OCI-LY1 (cell line): ENCODE measurements at regions not wholly inside any gene's neighbourhood (a gene's known extent, or its start where the extent isn't known, plus 50 kb on each side); places are given as distances from the start of the nearest gene placed in this dataset.

Experiments
- H2AFZ ChIP-seq: fragments of 200-600 bp; sonication (generic), shearing (Covaris generic); 2 replicates; pipeline ENCODE4 v1.6.0; 2014; ENCODE audit warnings: antibody characterized with exemption, mild to moderate bottlenecking, low read length
- H3F3A ChIP-seq: fragments of 200-600 bp; sonication (generic), shearing (Covaris generic); 2 replicates; pipeline ENCODE4 v1.6.0; 2014; ENCODE audit warnings: mild to moderate bottlenecking, antibody characterized with exemption, low read length, moderate library complexity; ENCODE audit not compliant: insufficient read depth
- H3K27ac ChIP-seq: fragments of 200-600 bp; sonication (generic); 2 replicates; pipeline ENCODE4 v1.5.1; 2014; ENCODE audit warnings: low read length, mixed run types, mild to moderate bottlenecking, low read depth; ENCODE audit not compliant: poor library complexity, severe bottlenecking
- H3K27me3 ChIP-seq: fragments of 200-600 bp; sonication (generic); 2 replicates; pipeline ENCODE4 v1.6.0; 2014; ENCODE audit warnings: antibody characterized with exemption, mild to moderate bottlenecking, low read length, moderate library complexity; ENCODE audit not compliant: insufficient read depth
- H3K36me3 ChIP-seq: fragments of 200-600 bp; sonication (generic); 2 replicates; pipeline ENCODE4 v1.6.1; 2014; ENCODE audit warnings: mild to moderate bottlenecking, antibody characterized with exemption, low read length, moderate library complexity, mixed read lengths; ENCODE audit not compliant: insufficient read depth
- H3K4me1 ChIP-seq: fragments of 200-600 bp; sonication (generic); 2 replicates; pipeline ENCODE4 v1.5.1; 2014; ENCODE audit warnings: mild to moderate bottlenecking, low read length, moderate library complexity; ENCODE audit not compliant: insufficient read depth, severe bottlenecking
- H3K4me2 ChIP-seq: fragments of 200-600 bp; sonication (generic), shearing (Covaris generic); 2 replicates; pipeline ENCODE4 v1.6.1; 2014; ENCODE audit warnings: low read length
- H3K4me3 ChIP-seq: fragments of 200-600 bp; sonication (generic); 2 replicates; pipeline ENCODE4 v1.5.1; 2014; ENCODE audit warnings: low read length, low read depth, mild to moderate bottlenecking, mixed read lengths; ENCODE audit not compliant: poor library complexity, severe bottlenecking
- H3K79me2 ChIP-seq: fragments of 200-600 bp; shearing (Covaris generic); 2 replicates; pipeline ENCODE4 v1.6.1; 2016; ENCODE audit warnings: mixed run types, low read length, mixed read lengths; ENCODE audit not compliant: insufficient read depth
- H3K9ac ChIP-seq: fragments of 200-600 bp; sonication (generic), shearing (Covaris generic); 2 replicates; pipeline ENCODE4 v1.6.1; 2014; ENCODE audit warnings: mild to moderate bottlenecking, low read length, mixed read lengths
- H3K9me2 ChIP-seq: fragments of 200-600 bp; sonication (generic), shearing (Covaris generic); 2 replicates; pipeline ENCODE4 v1.6.1; 2014; ENCODE audit warnings: low read depth, mild to moderate bottlenecking, low read length, mixed read lengths
- H3K9me3 ChIP-seq: fragments of 200-600 bp; shearing (Covaris generic); 2 replicates; pipeline ENCODE4 v1.6.1; 2014; ENCODE audit warnings: low read length, mixed read lengths
- H4K20me1 ChIP-seq: fragments of 200-600 bp; sonication (generic), shearing (Covaris generic); 2 replicates; pipeline ENCODE4 v1.6.0; 2016; ENCODE audit warnings: mild to moderate bottlenecking, low read length; ENCODE audit not compliant: insufficient read depth
- CTCF ChIP-seq: fragments of 200-600 bp; sonication (generic), shearing (Covaris generic); IDR thresholded peaks from 2 replicates; pipeline ENCODE4 v1.5.1; 2017; ENCODE audit warnings: mild to moderate bottlenecking, antibody characterized with exemption, low read length, moderate library complexity, mixed read lengths
- EZH2 ChIP-seq: fragments of 200-600 bp; sonication (generic), shearing (Covaris generic); IDR thresholded peaks from 2 replicates; pipeline ENCODE4 v1.8.0; 2017; ENCODE audit warnings: borderline replicate concordance, mixed run types, mild to moderate bottlenecking, antibody characterized with exemption, low read length, moderate library complexity, mixed read lengths

DNA sequence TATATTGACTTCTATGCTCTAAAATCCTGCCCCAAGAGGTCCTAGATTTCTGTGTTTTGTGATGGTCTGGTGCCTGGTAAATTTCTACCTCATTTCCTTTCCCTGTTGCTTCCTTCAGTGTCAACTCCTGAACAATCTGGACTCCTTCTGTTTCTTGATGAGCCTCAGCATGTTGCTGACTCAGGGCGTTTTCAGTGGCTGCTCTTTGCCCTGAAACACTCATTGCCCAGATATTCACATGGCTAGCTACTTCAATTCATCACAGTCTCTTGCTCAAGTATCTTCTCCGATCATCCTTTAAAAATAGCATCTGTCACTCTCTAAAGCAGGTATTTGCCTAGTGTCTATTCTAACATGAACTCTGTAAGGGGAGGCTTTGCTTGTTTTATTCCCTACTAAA lies 526.3 kb upstream of the RAG2 start:
- Histone ChIP-seq H3K4me2 (no peak overlapping the region), H3K9me2 (no peaks in the 10 kb centered on the region), H3K4me1 (no peaks in the 10 kb centered on the region), H4K20me1 (no peaks in the 10 kb centered on the region), H3K36me3 (no peaks in the 10 kb centered on the region), H3K27ac (no peak overlapping the region), H3K9me3 (no peaks in the 10 kb centered on the region), H3K4me3 (no peak overlapping the region), H3K79me2 (no peaks in the 10 kb centered on the region), H3K27me3 (no peaks in the 10 kb centered on the region), H2AFZ (no peak overlapping the region), H3K9ac (no peak overlapping the region), H3F3A (no peaks in the 10 kb centered on the region)
- TF ChIP-seq CTCF: no peak
- no peak for TF ChIP-seq EZH2

- Histone ChIP-seq H3K27ac (no peak overlapping the region), H3K36me3 (no peaks in the 10 kb centered on the region)
- TF ChIP-seq EZH2 (no peak), CTCF (no peak)
Observed at GRCh38 chr11:37115963-37116362, 517.9 kb upstream of the RAG2 start.

GRCh38 chr11:37110385-37110784 lies 512.3 kb upstream of the RAG2 start:
- Histone ChIP-seq H3K27me3 (no peaks in the 10 kb centered on the region), H3K36me3 (no peaks in the 10 kb centered on the region), H3F3A (no peaks in the 10 kb centered on the region), H3K4me1 (no peaks in the 10 kb centered on the region), H3K9ac (no peak overlapping the region), H3K27ac (no peak overlapping the region), H3K9me3 (no peaks in the 10 kb centered on the region), H3K79me2 (no peaks in the 10 kb centered on the region), H2AFZ (no peak overlapping the region), H3K9me2 (no peaks in the 10 kb centered on the region), H3K4me2 (no peak overlapping the region), H3K4me3 (no peak overlapping the region), H4K20me1 (no peaks in the 10 kb centered on the region)
- TF ChIP-seq CTCF (no peak), EZH2 (no peak)

More at GRCh38 chr11:37115963-37116362, 517.9 kb upstream of the RAG2 start:
- H3K9ac ChIP-seq: no peak overlapping the region
- no peaks in the 10 kb centered on the region for H3K79me2 ChIP-seq
- no peak overlapping the region for H3K4me3 ChIP-seq
- H3K9me2 ChIP-seq: no peaks in the 10 kb centered on the region
- H3K4me1 ChIP-seq: no peaks in the 10 kb centered on the region
- no peaks in the 10 kb centered on the region for H3F3A ChIP-seq
- H4K20me1 ChIP-seq: no peaks in the 10 kb centered on the region
- H2AFZ ChIP-seq: no peak overlapping the region
- H3K4me2 ChIP-seq: no peak overlapping the region
- H3K27me3 ChIP-seq: no peaks in the 10 kb centered on the region
- H3K9me3 ChIP-seq: no peaks in the 10 kb centered on the region
